Erythroblast (primary cell): ENCODE measurements at regions not wholly inside any gene's neighbourhood (a gene's known extent, or its start where the extent isn't known, plus 50 kb on each side); places are given as distances from the start of the nearest gene placed in this dataset.
"Not testable (repeated sequence)": the region's sequence is repeated elsewhere in the genome, so short reads cannot be mapped to it uniquely, and the experiment has no call there.

Experiments used
- DNase-seq, 2 experiments: peaks; one replicate each; lab custom pipeline; 2025; lab: John Stamatoyannopoulos, UW
- GATA1 ChIP-seq: IDR thresholded peaks from 2 replicates; pipeline ENCODE4 v1.6.1; 2011; ENCODE audit warnings: low read depth, mild to moderate bottlenecking, control low read depth, low read length, moderate library complexity
- POLR2A ChIP-seq: IDR thresholded peaks from 2 replicates; pipeline ENCODE4 v1.6.1; 2011; ENCODE audit warnings: mild to moderate bottlenecking, low read length

DNA sequence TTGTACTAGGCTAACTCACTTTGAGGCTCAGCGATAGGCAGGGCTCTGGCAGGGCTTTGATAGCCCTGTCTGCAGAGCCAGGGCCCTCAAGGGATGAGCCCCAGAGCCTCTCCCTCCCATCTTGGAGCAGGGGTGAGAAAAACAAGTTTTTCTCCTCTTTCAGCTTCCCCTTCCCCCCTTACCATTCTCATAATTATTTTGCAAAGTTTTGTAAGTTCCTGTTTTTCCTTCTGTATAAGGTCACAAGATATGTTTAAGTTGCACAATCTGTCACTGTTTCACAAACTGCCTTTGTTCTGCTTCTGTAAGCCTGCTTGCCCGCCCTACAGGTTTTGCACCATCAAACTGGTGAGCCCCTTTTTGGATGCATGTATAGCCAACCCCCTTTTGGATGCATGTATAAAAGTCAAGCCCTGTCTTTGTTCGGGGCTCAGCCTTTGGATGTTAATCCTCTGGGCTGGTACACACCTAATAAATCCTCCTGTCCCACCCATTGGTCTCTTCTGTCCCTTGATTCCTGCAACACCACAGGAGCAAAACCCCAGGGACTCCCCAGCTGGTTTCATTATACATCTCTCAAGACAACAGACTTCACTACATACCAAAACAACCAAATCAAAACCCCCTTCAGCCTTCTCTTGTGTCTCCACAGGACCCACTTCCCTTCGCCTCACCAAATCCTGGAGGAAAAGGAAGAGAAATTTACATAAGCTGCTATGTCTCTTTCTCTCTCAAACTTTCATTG lies 52.5 kb upstream of the RESF1 start:
- DNase-seq, result no peak
- TF ChIP-seq GATA1, result no peak
- no peak for TF ChIP-seq POLR2A

DNA sequence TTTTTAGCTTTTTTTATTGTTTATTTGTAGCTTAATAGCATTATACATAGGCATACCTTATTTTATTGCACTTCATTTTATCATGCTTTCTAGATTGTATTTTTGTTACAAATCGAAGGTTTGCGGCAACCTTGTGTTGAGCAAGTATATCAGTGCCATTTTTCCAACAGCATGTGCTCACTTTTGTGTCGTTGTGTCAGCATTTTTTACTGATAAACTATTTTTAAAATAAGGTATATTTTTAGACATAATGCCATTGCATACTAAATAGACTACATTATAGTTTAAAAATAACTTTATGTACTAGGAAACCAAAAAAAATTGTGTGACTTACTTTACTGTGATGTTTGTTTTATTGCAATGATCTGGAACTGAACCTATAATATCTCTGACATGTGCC lies 56.2 kb upstream of the RESF1 start:
- TF ChIP-seq GATA1 (no peak), POLR2A (no peak)
- no peak for DNase-seq

DNA sequence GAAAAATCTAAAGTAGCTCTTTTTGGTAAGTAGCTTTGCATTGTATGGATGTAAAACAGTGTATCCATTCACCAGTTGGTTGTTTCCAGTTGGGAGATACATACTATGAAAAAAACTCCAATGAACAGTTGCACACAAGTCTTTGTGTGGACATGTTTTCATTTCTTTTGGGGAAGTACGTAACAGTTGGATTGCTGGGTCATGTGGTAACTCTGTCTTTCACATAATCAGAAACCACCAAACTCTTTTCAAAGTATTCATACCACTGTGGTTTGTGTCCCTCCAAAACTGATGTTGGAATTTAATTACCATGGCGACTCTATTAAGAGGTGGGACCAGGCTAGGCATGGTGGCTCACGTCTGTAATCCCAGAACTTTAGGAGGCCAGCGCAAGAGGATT lies 58.9 kb upstream of the RESF1 start:
- no peak for DNase-seq
- TF ChIP-seq GATA1, result no peak
- TF ChIP-seq POLR2A, result no peak

DNA sequence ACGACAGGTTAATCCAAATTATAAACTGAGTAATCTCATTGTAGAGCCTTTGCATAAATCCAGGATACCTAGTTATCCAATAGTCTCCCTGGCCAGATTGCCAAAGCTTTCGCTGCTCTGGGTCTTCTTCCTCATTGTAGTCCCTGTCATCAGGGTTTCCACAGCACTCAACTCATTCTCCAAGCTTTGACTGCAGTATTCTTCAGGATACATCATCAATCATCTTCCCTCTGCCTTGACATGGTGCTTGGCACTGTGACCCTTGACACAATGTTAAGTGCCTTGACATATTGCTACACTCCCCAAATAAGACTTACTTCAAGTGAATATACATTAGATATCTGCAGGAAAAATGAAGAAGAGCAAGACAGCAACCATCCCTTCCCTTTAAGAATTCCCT lies 60.1 kb upstream of the RESF1 start:
- peak in 1 of 2 experiments; percentile 7 for DNase-seq
- TF ChIP-seq GATA1 (no peak), POLR2A (no peak)

DNA sequence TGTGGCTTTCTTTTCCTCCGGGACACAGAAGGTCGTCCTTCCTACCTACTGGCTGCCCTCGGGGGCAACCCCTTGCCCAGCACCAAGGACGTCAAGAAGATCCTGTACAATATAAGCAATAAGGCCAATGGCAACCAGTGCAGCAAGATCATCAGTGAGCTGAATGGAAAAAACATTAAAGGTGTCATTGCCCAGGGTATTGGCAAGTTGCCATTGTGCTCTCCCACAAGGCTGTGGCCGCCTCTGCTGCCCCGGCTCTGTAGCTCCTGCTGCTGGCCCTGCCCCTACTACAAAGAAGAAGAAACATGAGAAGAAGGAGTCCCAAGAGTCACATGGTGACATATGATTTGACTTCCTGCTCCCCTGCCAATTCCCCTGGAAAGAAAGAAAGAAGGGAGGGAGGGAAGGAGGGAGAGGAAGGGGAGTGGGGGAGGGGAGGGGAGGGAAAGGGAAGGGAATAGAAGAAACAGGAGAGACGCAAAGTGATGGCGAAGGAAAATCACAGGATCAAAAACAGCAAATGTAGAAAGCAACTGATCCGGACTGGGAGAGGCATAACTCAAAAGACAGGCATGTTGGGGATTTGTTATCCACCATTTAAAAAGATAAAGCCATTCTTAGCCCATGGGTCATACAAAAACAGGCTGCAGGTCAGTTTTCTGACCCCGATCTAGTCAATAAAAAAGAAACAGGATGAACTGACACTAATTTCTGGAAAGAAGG lies 61.3 kb upstream of the RESF1 start:
- TF ChIP-seq POLR2A, result no peak
- peak; percentile 3 to 4 for DNase-seq

DNA sequence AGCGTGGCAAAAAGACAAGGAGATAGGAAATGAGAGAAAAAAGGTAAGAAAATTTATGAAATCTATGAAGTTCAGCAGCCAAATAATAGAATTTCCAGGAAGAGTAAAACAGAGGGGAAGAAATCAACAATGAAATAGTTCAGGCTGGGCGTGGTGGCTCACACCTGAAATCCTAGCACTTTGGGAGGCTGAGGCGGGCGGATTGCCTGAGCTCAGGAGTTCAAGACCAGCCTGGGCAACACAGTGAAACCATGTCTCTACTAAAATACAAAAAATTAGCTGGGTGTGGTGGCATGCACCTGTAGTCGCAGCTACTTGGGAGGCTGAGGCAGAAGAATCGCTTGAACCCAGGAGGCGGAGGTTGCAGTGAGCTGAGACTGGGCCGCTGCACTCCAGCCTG lies 62.1 kb upstream of the RESF1 start:
- DNase-seq, result not testable (repeated sequence)

DNA sequence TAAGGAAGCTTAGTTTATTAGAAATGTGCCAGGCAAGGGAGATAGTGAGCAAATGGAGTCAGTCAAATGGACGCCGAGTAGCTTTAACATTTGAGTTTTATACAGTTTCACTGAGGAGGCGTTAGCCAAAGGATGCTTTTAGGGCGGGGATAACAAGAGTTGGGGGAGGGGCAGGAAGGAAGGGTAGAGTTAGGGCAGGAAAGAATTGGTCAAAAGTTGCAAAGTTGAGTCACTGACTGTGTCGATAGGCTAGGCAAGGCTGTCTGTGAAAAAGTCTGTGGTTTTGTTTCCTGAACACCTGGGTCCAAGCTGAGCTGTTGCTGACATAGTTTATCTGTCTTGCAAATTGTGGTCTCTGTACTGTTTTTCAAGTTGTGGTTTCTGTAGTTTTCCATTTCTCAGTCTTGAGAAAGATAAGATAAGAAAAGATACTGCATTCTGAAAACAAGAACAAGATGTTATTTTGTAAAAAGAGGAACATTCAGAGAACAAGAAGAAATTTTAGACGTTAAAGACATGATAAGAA lies 62.6 kb upstream of the RESF1 start:
- TF ChIP-seq GATA1, result no peak
- peak; percentile 26 for TF ChIP-seq POLR2A
- DNase-seq, result peak; percentile 7 to 57

DNA sequence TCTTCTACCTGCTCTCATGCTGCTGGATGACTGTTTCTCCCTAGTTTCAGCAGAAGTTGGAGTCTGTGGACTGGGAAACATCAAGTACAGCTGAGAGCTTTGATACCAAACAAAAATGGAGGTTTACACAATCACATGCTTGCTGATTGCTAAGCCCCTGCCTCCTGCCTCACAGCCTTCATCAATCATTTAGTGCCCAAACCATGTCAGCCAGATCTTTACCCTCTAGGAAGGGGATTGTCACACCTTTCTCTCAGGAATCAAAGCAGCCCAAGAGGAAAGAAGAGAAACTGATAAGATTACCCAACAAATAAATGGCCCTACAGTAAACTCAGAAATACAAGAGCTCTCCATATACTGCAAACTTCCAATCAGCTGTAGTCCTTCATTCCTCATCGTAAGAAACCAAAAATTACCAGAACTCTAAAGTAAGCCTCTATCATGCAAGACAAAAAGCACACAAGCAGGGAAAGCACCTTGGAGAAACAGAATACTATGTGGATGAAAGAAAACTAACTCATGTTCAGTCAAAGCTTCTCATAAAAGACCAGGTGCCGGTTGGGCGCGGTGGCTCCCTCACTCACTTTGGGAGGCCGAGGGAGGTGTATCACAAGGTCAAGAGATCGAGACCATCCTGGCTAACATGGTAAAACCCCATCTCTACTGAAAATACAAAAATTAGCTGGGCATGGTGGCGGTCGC lies 63.6 kb upstream of the RESF1 start:
- no peak for TF ChIP-seq GATA1
- no peak for TF ChIP-seq POLR2A
- no peak for DNase-seq

DNA sequence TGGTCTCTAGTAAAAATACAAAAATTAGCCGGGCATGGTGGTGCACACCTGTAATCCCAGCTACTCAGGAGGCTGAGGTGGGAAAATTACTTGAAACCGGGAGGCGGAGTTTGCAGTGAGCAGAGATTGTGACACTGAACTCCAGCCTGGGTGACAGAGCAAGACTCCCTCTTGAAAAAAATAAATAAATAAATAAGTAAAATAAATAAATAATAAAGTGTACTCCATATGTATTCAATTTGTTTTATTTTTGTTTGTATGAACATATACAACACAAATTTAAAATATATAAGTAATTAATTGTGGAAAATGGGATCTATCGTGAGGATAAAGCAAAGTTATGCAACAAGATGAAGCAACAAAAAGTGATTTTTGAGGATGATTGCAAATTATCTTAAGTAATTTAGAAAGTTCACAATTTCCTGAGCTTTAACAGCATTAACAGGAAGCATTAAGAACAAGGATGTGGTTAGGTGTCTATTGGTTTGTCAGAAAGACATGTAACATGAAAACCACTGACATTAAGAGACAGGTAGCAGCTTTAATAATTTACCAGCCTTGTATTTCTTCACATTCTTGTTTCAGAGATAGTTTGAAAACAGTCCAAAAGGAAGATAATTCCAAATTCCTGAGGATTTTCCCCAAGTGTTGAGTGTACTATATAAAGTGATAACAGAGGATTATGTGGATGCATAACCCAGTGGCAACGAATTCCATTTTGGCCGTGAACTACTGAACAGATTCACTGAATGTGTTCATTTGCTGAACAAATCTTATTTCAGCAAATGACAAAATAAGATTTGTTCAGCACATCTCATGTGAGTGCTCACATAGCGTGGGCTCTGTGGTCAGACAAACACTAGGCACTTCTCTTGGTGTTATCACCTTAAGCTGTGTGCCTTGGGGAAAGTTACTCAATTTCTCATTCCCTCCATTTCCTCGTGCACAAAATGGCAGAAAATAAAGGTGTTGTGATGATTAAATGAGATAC lies 68.6 kb upstream of the RESF1 start:
- no peak for DNase-seq
- TF ChIP-seq GATA1, result no peak
- TF ChIP-seq POLR2A, result no peak

DNA sequence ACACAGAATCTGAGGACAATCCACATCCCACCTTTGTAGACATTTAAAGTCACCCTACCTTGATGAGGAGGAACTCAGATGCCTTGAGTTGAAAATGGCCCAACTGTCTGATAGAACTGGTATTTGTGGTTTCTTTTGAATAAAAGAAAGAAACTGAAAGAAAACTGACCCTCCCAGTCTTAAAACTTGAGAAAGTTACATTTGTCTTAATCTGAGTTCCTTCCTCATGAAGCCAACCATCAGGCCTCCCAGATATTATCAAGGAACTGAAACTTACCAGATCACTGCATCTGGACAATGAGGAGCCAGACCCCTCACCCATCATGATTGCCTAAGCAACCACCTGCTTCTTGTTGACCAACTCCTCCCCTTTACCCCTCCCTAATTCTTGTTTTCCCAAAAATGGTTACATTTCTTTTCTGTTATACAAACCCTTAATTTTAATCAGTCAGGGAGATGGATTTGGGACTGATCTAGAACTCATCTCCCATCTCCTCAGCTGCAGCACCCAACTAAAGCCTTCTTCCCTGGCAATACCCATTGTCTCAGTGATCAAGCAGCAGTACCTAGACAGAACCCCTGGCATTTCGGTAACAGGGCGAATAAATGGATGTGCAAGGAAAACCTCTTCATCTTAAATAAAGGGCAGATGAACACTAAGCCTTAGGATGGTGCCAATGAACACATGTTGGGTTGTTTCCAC lies 72.0 kb upstream of the RESF1 start:
- TF ChIP-seq POLR2A (no peak), GATA1 (no peak)
- no peak for DNase-seq

DNA sequence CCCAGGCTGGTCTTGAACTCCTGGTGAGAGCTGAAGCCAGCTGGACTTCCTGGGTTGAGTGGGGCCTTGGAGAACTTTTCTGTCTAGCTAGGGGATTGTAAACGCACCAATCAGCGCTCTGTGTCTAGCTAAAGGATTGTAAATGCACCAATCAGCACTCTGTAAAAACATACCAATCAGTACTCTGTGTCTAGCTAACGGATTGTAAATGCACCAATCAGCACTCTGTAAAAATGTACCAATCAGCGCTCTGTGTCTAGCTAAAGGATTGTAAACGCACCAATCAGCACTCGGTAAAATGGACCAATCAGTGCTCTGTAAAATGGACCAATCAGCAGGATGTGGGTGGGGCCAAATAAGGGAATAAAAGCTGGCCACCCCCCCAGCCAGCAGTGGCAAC lies 76.5 kb upstream of the RESF1 start:
- not testable (repeated sequence) for DNase-seq

DNA sequence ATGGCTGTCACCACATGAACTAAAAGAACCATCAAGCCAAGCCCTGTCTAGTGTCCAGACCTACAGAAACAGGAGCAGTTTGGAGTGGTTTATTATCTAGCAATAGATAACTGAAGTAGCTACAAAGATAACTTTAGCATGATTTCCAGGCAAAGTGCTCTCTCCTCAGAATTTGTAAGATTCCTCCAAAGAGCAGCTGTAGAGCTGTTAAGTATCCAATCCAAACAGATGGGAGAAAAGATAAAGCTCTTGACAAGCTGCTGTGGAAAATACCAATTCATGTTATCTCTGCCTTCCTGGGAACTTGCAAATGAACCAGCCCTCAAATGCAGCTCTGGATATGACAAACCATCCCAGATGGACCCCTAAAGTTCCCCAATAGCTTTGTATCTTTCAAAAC lies 78.9 kb upstream of the RESF1 start:
- DNase-seq, result peak; percentile 3 to 13
- TF ChIP-seq POLR2A, result no peak
- no peak for TF ChIP-seq GATA1

DNA sequence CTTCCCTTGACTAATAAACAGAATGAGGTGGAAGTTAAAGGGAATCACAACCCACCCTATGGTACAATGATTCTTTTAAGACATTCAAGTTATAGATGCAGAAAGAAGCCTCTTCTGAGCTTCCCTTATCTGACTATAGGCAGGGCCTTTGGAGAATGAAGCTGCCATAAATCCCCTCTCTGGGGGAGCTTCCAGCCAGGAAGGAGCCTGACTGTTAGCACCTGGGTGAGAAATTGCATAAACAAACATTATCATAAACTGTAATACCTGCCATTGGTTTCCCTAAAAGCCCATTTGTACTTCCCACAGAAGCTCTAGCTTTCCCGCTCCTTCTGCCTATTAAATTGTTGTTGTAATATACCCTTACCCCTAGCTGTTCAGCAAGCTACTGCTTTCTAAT lies 81.3 kb upstream of the RESF1 start:
- DNase-seq, result no peak
- TF ChIP-seq POLR2A (no peak), GATA1 (no peak)
